Trophoblast cell (in vitro differentiated cells and primary cell): ENCODE measurements at regions not wholly inside any gene's neighbourhood (a gene's known extent, or its start where the extent isn't known, plus 50 kb on each side); places are given as distances from the start of the nearest gene placed in this dataset.

Experiments used
- DNase-seq, 2 donors: peaks; one replicate each; pipeline ENCODE4 v3.0.0-alpha.2; 2016
- H2AFZ ChIP-seq: 2 replicates; pipeline ENCODE4 v1.6.1; 2013; ENCODE audit warnings: low read length, moderate library complexity, mild to moderate bottlenecking; ENCODE audit not compliant: insufficient read depth, poor library complexity
- H2AK5ac ChIP-seq: 2 replicates; pipeline ENCODE4 v1.6.1; 2013; ENCODE audit warnings: mild to moderate bottlenecking, low read length
- H2BK120ac ChIP-seq: 2 replicates; pipeline ENCODE4 v1.6.1; 2013; ENCODE audit warnings: low read length, mild to moderate bottlenecking, moderate library complexity; ENCODE audit not compliant: insufficient read depth, poor library complexity
- H2BK12ac ChIP-seq: 2 replicates; pipeline ENCODE4 v1.6.1; 2013; ENCODE audit warnings: mild to moderate bottlenecking, low read length, moderate library complexity
- H2BK5ac ChIP-seq: 2 replicates; pipeline ENCODE4 v1.6.1; 2013; ENCODE audit warnings: low read length, low read depth, moderate library complexity, mild to moderate bottlenecking; ENCODE audit not compliant: poor library complexity
- H3K14ac ChIP-seq: 2 replicates; pipeline ENCODE4 v1.6.1; 2013; ENCODE audit warnings: mild to moderate bottlenecking, low read length
- H3K18ac ChIP-seq: 2 replicates; pipeline ENCODE4 v1.6.1; 2013; ENCODE audit warnings: mild to moderate bottlenecking, low read length
- H3K23ac ChIP-seq: 2 replicates; pipeline ENCODE4 v1.6.1; 2013; ENCODE audit warnings: low read length
- H3K27ac ChIP-seq: 2 replicates; pipeline ENCODE4 v1.5.1; 2013; ENCODE audit warnings: low read depth, mild to moderate bottlenecking, inconsistent platforms, low read length, moderate library complexity
- H3K27me3 ChIP-seq: 2 replicates; pipeline ENCODE4 v1.6.1; 2013; ENCODE audit warnings: inconsistent platforms, mild to moderate bottlenecking, low read length, moderate library complexity; ENCODE audit not compliant: insufficient read depth
- H3K36me3 ChIP-seq, 2 experiments: 1 replicate in 1 of 2; 2 replicates in 1 of 2; pipeline ENCODE4 v1.6.1; 2013; ENCODE audit warnings: low read length in 2 of 2, mild to moderate bottlenecking in 2 of 2, moderate library complexity in 1 of 2; ENCODE audit not compliant: insufficient read depth in 2 of 2, control insufficient read depth in 1 of 2
- H3K4ac ChIP-seq: 2 replicates; pipeline ENCODE4 v1.6.1; 2013; ENCODE audit warnings: low read depth, mild to moderate bottlenecking, low read length, moderate library complexity
- H3K4me1 ChIP-seq, 2 experiments: 1 replicate in 1 of 2; 2 replicates in 1 of 2; pipeline ENCODE4 v1.6.1; 2013; ENCODE audit warnings: low read length in 2 of 2, mild to moderate bottlenecking in 2 of 2, moderate library complexity in 1 of 2; ENCODE audit not compliant: insufficient read depth in 2 of 2, control insufficient read depth in 1 of 2
- H3K4me2 ChIP-seq: 2 replicates; pipeline ENCODE4 v1.6.1; 2013; ENCODE audit warnings: inconsistent platforms, mild to moderate bottlenecking, low read length, moderate library complexity
- H3K4me3 ChIP-seq: 2 replicates; pipeline ENCODE4 v1.5.1; 2013; ENCODE audit warnings: mild to moderate bottlenecking, low read depth, low read length, inconsistent platforms
- H3K79me1 ChIP-seq: one replicate; pipeline ENCODE4 v1.6.1; 2013; ENCODE audit warnings: low read length
- H3K79me2 ChIP-seq: 2 replicates; pipeline ENCODE4 v1.6.1; 2013; ENCODE audit warnings: low read length, mild to moderate bottlenecking; ENCODE audit not compliant: control insufficient read depth, insufficient read depth, poor library complexity
- H3K9ac ChIP-seq: 2 replicates; pipeline ENCODE4 v1.6.1; 2013; ENCODE audit warnings: mild to moderate bottlenecking, low read length
- H3K9me3 ChIP-seq: 2 replicates; pipeline ENCODE4 v1.6.1; 2013; ENCODE audit warnings: low read depth, mild to moderate bottlenecking, control low read depth, inconsistent platforms, low read length; ENCODE audit not compliant: insufficient read depth
- H4K12ac ChIP-seq: 2 replicates; pipeline ENCODE4 v1.6.1; 2013; ENCODE audit warnings: low read depth, mild to moderate bottlenecking, low read length, moderate library complexity
- H4K8ac ChIP-seq: 2 replicates; pipeline ENCODE4 v1.6.1; 2013; ENCODE audit warnings: low read depth, mild to moderate bottlenecking, low read length, moderate library complexity
- H4K91ac ChIP-seq: one replicate; pipeline ENCODE4 v1.6.1; 2013; ENCODE audit warnings: low read depth, mild to moderate bottlenecking, low read length, moderate library complexity
- WGBS: extraction: QIAGEN DNeasy Blood & Tissue Kit; methylation state at CpG from one replicate; pipeline ENCODE4 v1.1.7; 2013; ENCODE audit warnings: missing lambda C conversion rate; ENCODE audit not compliant: insufficient read length, insufficient coverage; ENCODE audit errors: extremely low coverage; 5-methylcytosine and 5-hydroxymethylcytosine counted together

GRCh38 chrX:144494074-144494473 is 610.2 kb downstream of the UBE2NL start:
- H2AFZ ChIP-seq = no peak overlapping the region
- no peak overlapping the region for H3K14ac ChIP-seq
- DNase-seq = no peak
- H3K9me3 ChIP-seq = no peaks in the 10 kb centered on the region
- H3K27ac ChIP-seq = no peak overlapping the region
- H2BK5ac ChIP-seq = no peak overlapping the region
- H4K8ac ChIP-seq = no peak overlapping the region
- H4K91ac ChIP-seq = no peak overlapping the region
- H3K79me1 ChIP-seq = no peaks in the 10 kb centered on the region
- no CpG with 5 or more reads among the region's 7 CpGs for WGBS
- H3K79me2 ChIP-seq = no peaks in the 10 kb centered on the region
- H3K4me2 ChIP-seq = no peak overlapping the region
- no peak overlapping the region for H2AK5ac ChIP-seq
- H3K4me1 ChIP-seq = no peaks in the 10 kb centered on the region
- no peaks in the 10 kb centered on the region for H3K36me3 ChIP-seq
- no peak overlapping the region for H2BK120ac ChIP-seq
- no peak overlapping the region for H3K4ac ChIP-seq
- H3K9ac ChIP-seq = no peak overlapping the region
- H3K23ac ChIP-seq = no peak overlapping the region
- H3K18ac ChIP-seq = no peak overlapping the region
- no peak overlapping the region for H2BK12ac ChIP-seq
- no peak overlapping the region for H3K4me3 ChIP-seq
- no peak overlapping the region for H4K12ac ChIP-seq
- no peaks in the 10 kb centered on the region for H3K27me3 ChIP-seq

GRCh38 chrX:144531877-144532276 is 648.0 kb downstream of the UBE2NL start:
- H3K79me1 ChIP-seq = no peaks in the 10 kb centered on the region
- H3K4me3 ChIP-seq = no peak overlapping the region
- H2AK5ac ChIP-seq = no peak overlapping the region
- no peak overlapping the region for H2BK5ac ChIP-seq
- H3K36me3 ChIP-seq = no peaks in the 10 kb centered on the region
- H3K27ac ChIP-seq = no peak overlapping the region
- no peaks in the 10 kb centered on the region for H3K9me3 ChIP-seq
- no peak overlapping the region for H2BK120ac ChIP-seq
- no peak overlapping the region for H4K8ac ChIP-seq
- no peak overlapping the region for H3K9ac ChIP-seq
- no peak for DNase-seq
- H3K27me3 ChIP-seq = no peaks in the 10 kb centered on the region
- no CpG with 5 or more reads among the region's 3 CpGs for WGBS
- H3K18ac ChIP-seq = no peak overlapping the region
- H3K14ac ChIP-seq = no peak overlapping the region
- no peaks in the 10 kb centered on the region for H3K79me2 ChIP-seq
- no peak overlapping the region for H3K4me2 ChIP-seq
- H3K23ac ChIP-seq = no peak overlapping the region
- no peaks in the 10 kb centered on the region for H3K4me1 ChIP-seq
- H3K4ac ChIP-seq = no peak overlapping the region
- no peak overlapping the region for H4K12ac ChIP-seq
- no peak overlapping the region for H2BK12ac ChIP-seq
- H2AFZ ChIP-seq = no peak overlapping the region
- no peak overlapping the region for H4K91ac ChIP-seq

DNA sequence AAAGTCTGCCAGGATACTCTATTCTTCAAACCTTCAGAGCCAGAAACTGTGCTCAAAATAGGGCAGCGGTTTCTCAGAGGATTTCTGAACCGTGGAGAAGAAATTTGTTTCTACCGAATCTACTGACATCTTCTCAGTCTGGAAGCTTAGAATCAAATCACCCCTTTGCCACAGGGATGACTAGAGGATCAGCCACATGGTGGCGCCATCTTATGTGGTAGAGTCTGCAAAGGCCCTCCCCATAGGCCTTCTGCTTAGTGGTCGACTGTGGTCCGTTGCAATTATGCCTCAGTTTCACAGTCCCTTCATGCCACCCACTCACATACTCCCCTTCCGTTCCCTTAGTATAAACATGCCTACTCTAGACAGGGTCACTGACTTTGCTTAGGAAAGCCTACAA is 680.7 kb upstream of the SPANXN1 start:
- Histone ChIP-seq H3K4me1 (no peaks in the 10 kb centered on the region), H3K9ac (no peak overlapping the region), H2AK5ac (no peak overlapping the region), H3K4me3 (no peak overlapping the region), H3K79me2 (no peaks in the 10 kb centered on the region), H3K23ac (no peak overlapping the region), H3K27me3 (no peaks in the 10 kb centered on the region), H3K9me3 (no peaks in the 10 kb centered on the region), H3K79me1 (no peaks in the 10 kb centered on the region), H4K91ac (no peak overlapping the region), H3K27ac (no peak overlapping the region), H2BK120ac (no peak overlapping the region), H3K4me2 (no peak overlapping the region), H2BK12ac (no peak overlapping the region), H3K18ac (no peak overlapping the region), H3K4ac (no peak overlapping the region), H2AFZ (no peak overlapping the region), H4K8ac (no peak overlapping the region), H3K36me3 (no peaks in the 10 kb centered on the region), H2BK5ac (no peak overlapping the region), H3K14ac (no peak overlapping the region), H4K12ac (no peak overlapping the region)
- no CpG with 5 or more reads among the region's 7 CpGs for WGBS
- DNase-seq = no peak

- H3K4me2 ChIP-seq = no peak overlapping the region
- H3K9ac ChIP-seq = no peak overlapping the region
- no peak overlapping the region for H3K18ac ChIP-seq
- no peak overlapping the region for H2BK5ac ChIP-seq
- no peak overlapping the region for H2AK5ac ChIP-seq
- no peak overlapping the region for H2AFZ ChIP-seq
- H3K79me2 ChIP-seq = no peaks in the 10 kb centered on the region
- H3K27ac ChIP-seq = no peak overlapping the region
- no peaks in the 10 kb centered on the region for H3K36me3 ChIP-seq
- no peak overlapping the region for H2BK120ac ChIP-seq
- H3K4me1 ChIP-seq = no peaks in the 10 kb centered on the region
- WGBS = no CpG with 5 or more reads among the region's 1 CpG
- no peaks in the 10 kb centered on the region for H3K79me1 ChIP-seq
- no peak overlapping the region for H4K91ac ChIP-seq
- peak in 1 of 2 donors; percentile 51 for DNase-seq
- no peak overlapping the region for H3K23ac ChIP-seq
- no peak overlapping the region for H3K4ac ChIP-seq
- no peaks in the 10 kb centered on the region for H3K27me3 ChIP-seq
- no peak overlapping the region for H4K8ac ChIP-seq
- no peak overlapping the region for H3K14ac ChIP-seq
- no peak overlapping the region for H4K12ac ChIP-seq
- no peak overlapping the region for H2BK12ac ChIP-seq
- no peaks in the 10 kb centered on the region for H3K9me3 ChIP-seq
- H3K4me3 ChIP-seq = no peak overlapping the region
These were observed 660.5 kb upstream of the SPANXN1 start for GRCh38 chrX:144586756-144587155.
